ENCODE measurements at regions not wholly inside any gene's neighbourhood (a gene's known extent, or its start where the extent isn't known, plus 50 kb on each side); places are given as distances from the start of the nearest gene placed in this dataset.

GRCh38 chr7:71026680-71027079 is 105.3 kb upstream of the GALNT17 start:
- no peak overlapping the region for H3K4me3 ChIP-seq (ENCODE audit: low read depth, low read length)
- DNase-seq (ENCODE audit: low read depth) = no peak
- TF ChIP-seq CTCF (IDR thresholded peaks at IDR 0.05; ENCODE audit: low read depth, low read length) = no peak
- no peak for TF ChIP-seq MYC (IDR thresholded peaks at IDR 0.05; ENCODE audit: low read depth, low read length)
- TF ChIP-seq POLR2A (IDR thresholded peaks at IDR 0.05; ENCODE audit: extremely low read depth, insufficient read length) = no peak
- TF ChIP-seq MAX (IDR thresholded peaks at IDR 0.05; ENCODE audit: low read depth, low read length) = no peak

GRCh38 chr7:71034243-71034642 is 97.7 kb upstream of the GALNT17 start:
- DNase-seq (ENCODE audit: low read depth) = no peak
- H3K4me3 ChIP-seq (ENCODE audit: low read depth, low read length) = no peak overlapping the region
- TF ChIP-seq POLR2A (IDR thresholded peaks at IDR 0.05; ENCODE audit: extremely low read depth, insufficient read length) (no peak), CTCF (IDR thresholded peaks at IDR 0.05; ENCODE audit: low read depth, low read length) (no peak), MAX (IDR thresholded peaks at IDR 0.05; ENCODE audit: low read depth, low read length) (no peak), MYC (IDR thresholded peaks at IDR 0.05; ENCODE audit: low read depth, low read length) (no peak)

GRCh38 chr7:71042591-71042990 is 89.4 kb upstream of the GALNT17 start:
- TF ChIP-seq MAX (IDR thresholded peaks at IDR 0.05; ENCODE audit: low read depth, low read length) (no peak), MYC (IDR thresholded peaks at IDR 0.05; ENCODE audit: low read depth, low read length) (no peak), POLR2A (IDR thresholded peaks at IDR 0.05; ENCODE audit: extremely low read depth, insufficient read length) (no peak), CTCF (IDR thresholded peaks at IDR 0.05; ENCODE audit: low read depth, low read length) (no peak)
- no peak for DNase-seq (ENCODE audit: low read depth)
- no peak overlapping the region for H3K4me3 ChIP-seq (ENCODE audit: low read depth, low read length)

- no peak for TF ChIP-seq MYC (IDR thresholded peaks at IDR 0.05; ENCODE audit: low read depth, low read length)
- no peak for DNase-seq (ENCODE audit: low read depth)
- no peak overlapping the region for H3K4me3 ChIP-seq (ENCODE audit: low read depth, low read length)
Observed at GRCh38 chr7:71050492-71050891, 81.5 kb upstream of the GALNT17 start.

GRCh38 chr7:71055504-71055903 is 76.4 kb upstream of the GALNT17 start:
- no peak for DNase-seq (ENCODE audit: low read depth)
- no peak for TF ChIP-seq MAX (IDR thresholded peaks at IDR 0.05; ENCODE audit: low read depth, low read length)
- no peak overlapping the region for H3K4me3 ChIP-seq (ENCODE audit: low read depth, low read length)

GRCh38 chr7:71077743-71078476 is 54.0 kb upstream of the GALNT17 start:
- H3K4me3 ChIP-seq (ENCODE audit: low read depth, low read length) = no peak overlapping the region
- DNase-seq (ENCODE audit: low read depth) = no peak
- TF ChIP-seq POLR2A (IDR thresholded peaks at IDR 0.05; ENCODE audit: extremely low read depth, insufficient read length) (no peak), MAX (IDR thresholded peaks at IDR 0.05; ENCODE audit: low read depth, low read length) (no peak), CTCF (IDR thresholded peaks at IDR 0.05; ENCODE audit: low read depth, low read length) (no peak)
